HG03039 (cell line): ENCODE measurements at regions not wholly inside any gene's neighbourhood (a gene's known extent, or its start where the extent isn't known, plus 50 kb on each side); places are given as distances from the start of the nearest gene placed in this dataset.

ENCODE experiments used
- ATAC-seq: cut with Tn5 transposase; IDR thresholded peaks from one replicate; pipeline ENCODE4 v1.9.1; 2021; ENCODE audit warnings: mild to moderate bottlenecking, moderate library complexity; ENCODE audit not compliant: unreplicated experiment

GRCh38 chr16:89043636-89044417, 49.8 kb upstream of the ACSF3 start:
- ATAC-seq: no peak
